Osteoblast (primary cell): ENCODE measurements at regions not wholly inside any gene's neighbourhood (a gene's known extent, or its start where the extent isn't known, plus 50 kb on each side); places are given as distances from the start of the nearest gene placed in this dataset.

ENCODE experiments used
- DNase-seq: peaks from one replicate; pipeline ENCODE4 v3.0.0; 2011; ENCODE audit warnings: low spot score, mixed read lengths; ENCODE audit not compliant: insufficient read length; ENCODE audit errors: missing footprints
- H2AFZ ChIP-seq: 2 replicates; pipeline ENCODE4 v1.6.0; 2011; ENCODE audit warnings: mild to moderate bottlenecking, low read length
- H3K27ac ChIP-seq: 2 replicates; pipeline ENCODE4 v1.5.1; 2011; ENCODE audit warnings: mild to moderate bottlenecking, low read depth, low read length, moderate library complexity
- H3K27me3 ChIP-seq: 2 replicates; pipeline ENCODE4 v1.6.0; 2012; ENCODE audit warnings: mild to moderate bottlenecking, control low read depth, inconsistent platforms, low read length, moderate library complexity; ENCODE audit not compliant: insufficient read depth
- H3K36me3 ChIP-seq: 2 replicates; pipeline ENCODE4 v1.5.1; 2011; ENCODE audit warnings: mild to moderate bottlenecking, low read length, control low read depth, moderate library complexity; ENCODE audit not compliant: insufficient read depth
- H3K4me1 ChIP-seq: 2 replicates; pipeline ENCODE4 v1.5.1; 2011; ENCODE audit warnings: mild to moderate bottlenecking, low read length, control low read depth, moderate library complexity; ENCODE audit not compliant: insufficient read depth
- H3K4me2 ChIP-seq: 2 replicates; pipeline ENCODE4 v1.6.0; 2011; ENCODE audit warnings: mild to moderate bottlenecking, low read length; ENCODE audit not compliant: insufficient read depth
- H3K4me3 ChIP-seq: fragments of 200-600 bp; sonication (generic); 3 replicates; pipeline ENCODE4 v1.5.1; 2012; ENCODE audit warnings: mild to moderate bottlenecking, low read length, inconsistent platforms; ENCODE audit not compliant: insufficient read depth
- H3K79me2 ChIP-seq: 2 replicates; pipeline ENCODE4 v1.6.0; 2012; ENCODE audit warnings: mild to moderate bottlenecking, low read length, control low read depth, inconsistent platforms; ENCODE audit not compliant: insufficient read depth
- H3K9me3 ChIP-seq: 2 replicates; pipeline ENCODE4 v1.5.1; 2011; ENCODE audit warnings: low read depth, low read length, control low read depth
- H4K20me1 ChIP-seq: 2 replicates; pipeline ENCODE4 v1.6.0; 2012; ENCODE audit warnings: mild to moderate bottlenecking, low read length, control low read depth; ENCODE audit not compliant: insufficient read depth
- CTCF ChIP-seq: IDR thresholded peaks from 2 replicates; pipeline ENCODE4 v1.5.1; 2011; ENCODE audit warnings: mild to moderate bottlenecking, low read depth, low read length, moderate library complexity; ENCODE audit errors: extremely low read depth

- DNase-seq = no peak
- Histone ChIP-seq H3K27me3 (no peaks in the 10 kb centered on the region), H3K79me2 (no peaks in the 10 kb centered on the region), H3K36me3 (no peaks in the 10 kb centered on the region), H3K4me2 (no peak overlapping the region), H4K20me1 (no peaks in the 10 kb centered on the region), H3K27ac (no peak overlapping the region), H3K9me3 (no peaks in the 10 kb centered on the region), H3K4me1 (no peaks in the 10 kb centered on the region), H3K4me3 (no peak overlapping the region), H2AFZ (no peak overlapping the region)
- no peak for TF ChIP-seq CTCF
These were observed 446.6 kb downstream of the ANKRD7 start for GRCh38 chr7:118671149-118671548.

DNA sequence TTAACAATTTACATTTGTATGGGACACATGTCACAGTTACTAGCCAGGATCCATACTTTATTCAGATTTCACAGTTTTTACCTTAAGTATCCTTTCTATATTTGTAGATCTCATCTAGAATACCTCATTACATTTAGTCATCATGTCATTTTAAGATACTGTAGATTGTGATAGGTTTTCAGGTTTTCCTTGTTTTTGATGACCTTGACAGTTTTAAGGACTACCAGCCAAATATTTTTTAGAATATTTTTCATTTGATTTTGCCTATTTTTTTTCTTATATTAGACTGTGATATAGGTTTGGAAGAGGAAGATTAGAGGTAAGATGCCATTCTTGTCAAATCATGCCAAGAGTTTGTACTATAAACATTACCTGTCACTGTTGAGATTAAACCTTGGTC, 460.3 kb downstream of the ANKRD7 start:
- Histone ChIP-seq H3K27me3 (no peaks in the 10 kb centered on the region), H3K36me3 (no peaks in the 10 kb centered on the region), H3K4me2 (no peak overlapping the region), H3K4me3 (no peak overlapping the region), H4K20me1 (no peaks in the 10 kb centered on the region), H3K27ac (no peak overlapping the region), H2AFZ (no peak overlapping the region), H3K9me3 (no peaks in the 10 kb centered on the region), H3K79me2 (no peaks in the 10 kb centered on the region), H3K4me1 (no peaks in the 10 kb centered on the region)
- DNase-seq = no peak
- TF ChIP-seq CTCF = no peak

DNA sequence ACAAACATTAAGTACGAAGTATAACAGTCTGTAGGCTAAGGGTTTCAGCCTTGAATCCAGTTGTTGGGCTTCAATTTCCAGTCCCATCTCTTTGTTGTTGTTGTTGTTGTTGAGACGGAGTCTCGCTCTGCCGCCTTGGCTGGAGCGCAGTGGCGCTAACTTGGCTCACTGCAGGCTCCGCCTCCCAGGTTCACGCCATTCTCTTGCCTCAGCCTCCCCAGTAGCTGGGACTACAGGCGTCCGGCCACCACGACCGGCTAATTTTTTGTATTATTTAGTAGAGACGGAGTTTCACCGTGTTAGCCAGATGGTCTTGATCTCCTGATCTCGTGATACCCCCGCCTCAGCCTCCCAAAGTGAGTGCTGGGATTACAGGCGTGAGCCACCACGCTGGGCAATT, 464.9 kb downstream of the ANKRD7 start:
- TF ChIP-seq CTCF = no peak
- Histone ChIP-seq H2AFZ (no peak overlapping the region), H3K4me3 (no peak overlapping the region), H3K9me3 (no peaks in the 10 kb centered on the region), H3K4me2 (no peak overlapping the region), H3K27me3 (no peaks in the 10 kb centered on the region), H3K27ac (no peak overlapping the region), H4K20me1 (no peaks in the 10 kb centered on the region), H3K4me1 (no peaks in the 10 kb centered on the region), H3K79me2 (no peaks in the 10 kb centered on the region), H3K36me3 (no peaks in the 10 kb centered on the region)
- DNase-seq = no peak

DNA sequence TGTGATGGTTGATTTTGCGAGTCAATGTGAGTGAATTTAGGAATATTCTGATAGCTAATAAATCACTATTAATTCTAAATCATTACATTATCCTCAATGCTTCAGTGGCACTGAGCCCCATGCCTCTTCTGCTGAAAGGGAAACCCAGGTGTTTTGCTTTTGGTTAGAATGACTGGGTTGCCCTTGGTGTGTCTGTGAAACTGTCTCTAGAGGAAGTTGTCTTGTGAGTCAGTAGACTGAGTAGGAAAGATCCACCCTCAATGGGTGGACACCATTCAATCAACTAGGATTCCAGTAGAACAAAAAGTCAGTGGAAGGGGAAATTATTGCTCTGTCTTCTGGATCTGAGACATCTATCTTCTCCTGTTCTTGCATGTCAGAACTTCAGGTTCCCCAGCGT, 472.4 kb downstream of the ANKRD7 start:
- DNase-seq = no peak

More for the DNA sequence above, 472.4 kb downstream of the ANKRD7 start:
- no peak for TF ChIP-seq CTCF
- Histone ChIP-seq H3K4me2 (no peak overlapping the region), H3K79me2 (no peaks in the 10 kb centered on the region), H2AFZ (no peak overlapping the region), H4K20me1 (no peaks in the 10 kb centered on the region), H3K27me3 (no peaks in the 10 kb centered on the region), H3K4me1 (no peaks in the 10 kb centered on the region), H3K9me3 (no peaks in the 10 kb centered on the region), H3K4me3 (no peak overlapping the region), H3K36me3 (no peaks in the 10 kb centered on the region), H3K27ac (no peak overlapping the region)
